ENCODE measurements at regions not wholly inside any gene's neighbourhood (a gene's known extent, or its start where the extent isn't known, plus 50 kb on each side); places are given as distances from the start of the nearest gene placed in this dataset.
"Not testable (repeated sequence)": the region's sequence is repeated elsewhere in the genome, so short reads cannot be mapped to it uniquely, and the experiment has no call there.

GRCh38 chr3:125742845-125743244 lies 147.5 kb upstream of the OSBPL11 start:
- H3K4me3 Mint-ChIP-seq; H3K36me3 Mint-ChIP-seq (ENCODE audit: insufficient read depth); H3K9me3 Mint-ChIP-seq; H3K4me1 Mint-ChIP-seq (ENCODE audit: low read depth in 2 of 2); DNase-seq: not testable (repeated sequence)
- peak overlapping the region in 1 of 2 donors; percentile 19 for H3K27ac Mint-ChIP-seq
- ATAC-seq (replicated peaks) = peak; percentile 44
- H3K27me3 Mint-ChIP-seq = peaks cover 14 to 45% of the 10 kb centered on the region in 2 donors

- H3K27me3 Mint-ChIP-seq = peaks cover 0 to 20% of the 10 kb centered on the region in 2 donors
- not testable (repeated sequence) for H3K4me3 Mint-ChIP-seq; ATAC-seq (replicated peaks); H3K4me1 Mint-ChIP-seq (ENCODE audit: low read depth in 2 of 2); H3K36me3 Mint-ChIP-seq (ENCODE audit: insufficient read depth); DNase-seq; H3K27ac Mint-ChIP-seq; H3K9me3 Mint-ChIP-seq
Observed at GRCh38 chr3:125757050-125757449, 161.8 kb upstream of the OSBPL11 start.

GRCh38 chr3:125758641-125759130 lies 163.4 kb upstream of the OSBPL11 start:
- not testable (repeated sequence) for H3K4me3 Mint-ChIP-seq; ATAC-seq (replicated peaks); H3K27ac Mint-ChIP-seq; H3K9me3 Mint-ChIP-seq; H3K4me1 Mint-ChIP-seq (ENCODE audit: low read depth in 2 of 2); DNase-seq; H3K36me3 Mint-ChIP-seq (ENCODE audit: insufficient read depth)
- H3K27me3 Mint-ChIP-seq = peaks cover 0 to 23% of the 10 kb centered on the region in 2 donors

GRCh38 chr3:125762601-125763000 lies 167.3 kb upstream of the OSBPL11 start:
- DNase-seq = not testable (repeated sequence)
- H3K27me3 Mint-ChIP-seq = peaks cover 0 to 53% of the 10 kb centered on the region in 2 donors

DNA sequence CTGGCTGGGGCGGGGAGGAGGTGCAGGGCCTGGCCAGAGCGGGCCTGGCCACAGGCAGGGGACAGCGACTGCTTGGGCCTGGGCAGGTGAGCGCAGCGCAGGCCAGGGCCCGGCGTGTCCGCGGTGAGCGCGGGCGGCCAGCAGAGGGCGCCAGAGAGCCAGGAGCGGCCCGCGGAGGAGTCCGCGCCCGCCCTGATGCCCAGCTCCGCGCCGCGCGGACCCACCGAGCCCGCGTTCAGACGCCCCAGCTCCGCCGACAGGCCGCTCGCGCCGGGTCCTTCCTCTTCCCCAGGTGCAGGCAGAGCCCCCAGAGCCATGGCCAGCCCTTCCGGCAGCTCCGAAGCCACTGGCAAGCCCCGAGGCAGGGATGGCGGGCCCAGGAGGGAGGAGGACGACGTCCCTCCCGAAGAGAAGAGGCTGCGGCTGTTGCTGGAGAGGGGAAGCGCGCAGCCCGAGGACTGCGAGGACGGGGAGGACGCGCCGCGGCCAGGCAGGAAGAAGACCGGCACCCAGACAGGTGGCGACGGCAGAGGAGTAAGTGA lies 171.1 kb upstream of the OSBPL11 start:
- ATAC-seq (replicated peaks); H3K36me3 Mint-ChIP-seq (ENCODE audit: insufficient read depth); H3K9me3 Mint-ChIP-seq: not testable (repeated sequence)
- Mint-ChIP-seq H3K27me3 (peaks cover 0 to 49% of the 10 kb centered on the region in 2 donors), H3K4me1 (ENCODE audit: low read depth in 2 of 2) (peaks cover 16 to 17% of the 10 kb centered on the region in 2 donors), H3K4me3 (peak overlapping the region; percentile 79 to 82), H3K27ac (peak overlapping the region in 1 of 2 donors; percentile 90)
- DNase-seq = peak; percentile 42 to 72 (median 58)

More at GRCh38 chr3:125762601-125763000, 167.3 kb upstream of the OSBPL11 start:
- Mint-ChIP-seq H3K4me1 (ENCODE audit: low read depth in 2 of 2) (peaks cover 15 to 16% of the 10 kb centered on the region in 2 donors), H3K27ac (peak overlapping the region in 1 of 2 donors; percentile 88), H3K4me3 (peak overlapping the region; percentile 61 to 67)
- not testable (repeated sequence) for H3K9me3 Mint-ChIP-seq; H3K36me3 Mint-ChIP-seq (ENCODE audit: insufficient read depth); ATAC-seq (replicated peaks)

GRCh38 chr3:125766931-125767330 lies 171.6 kb upstream of the OSBPL11 start:
- H3K9me3 Mint-ChIP-seq; H3K36me3 Mint-ChIP-seq (ENCODE audit: insufficient read depth); ATAC-seq (replicated peaks): not testable (repeated sequence)
- peaks cover 16 to 17% of the 10 kb centered on the region in 2 donors for H3K4me1 Mint-ChIP-seq (ENCODE audit: low read depth in 2 of 2)
- peak in 1 of 3 experiments; percentile 19 for DNase-seq
- peaks cover 0 to 47% of the 10 kb centered on the region in 2 donors for H3K27me3 Mint-ChIP-seq
- peak overlapping the region; percentile 49 to 90 for H3K27ac Mint-ChIP-seq
- peak overlapping the region; percentile 79 to 82 for H3K4me3 Mint-ChIP-seq

DNA sequence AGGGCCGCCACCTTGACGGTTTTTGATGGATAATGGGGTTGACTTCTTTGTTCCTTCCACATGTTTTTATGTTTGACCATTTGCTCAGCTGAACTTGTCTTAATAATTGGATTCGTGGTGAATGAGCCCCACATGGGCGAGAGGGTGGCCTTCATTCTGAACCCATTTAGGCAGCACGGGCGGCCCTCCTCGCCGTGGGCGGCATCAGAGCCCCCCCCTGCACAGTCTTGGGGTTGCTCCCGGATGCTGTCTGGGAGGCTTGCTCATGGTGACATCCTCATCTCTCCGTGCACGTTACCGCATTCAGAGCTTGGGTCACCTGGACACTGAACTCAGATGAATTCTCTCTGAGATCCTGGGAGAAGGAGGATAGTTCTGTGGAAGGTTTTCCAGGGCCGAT lies 172.3 kb upstream of the OSBPL11 start:
- Mint-ChIP-seq H3K9me3 (no peaks in the 10 kb centered on the region), H3K36me3 (ENCODE audit: insufficient read depth) (peaks cover 4% of the 10 kb centered on the region), H3K4me1 (ENCODE audit: low read depth in 2 of 2) (peaks cover 12 to 13% of the 10 kb centered on the region in 2 donors), H3K27me3 (peaks cover 0 to 43% of the 10 kb centered on the region in 2 donors), H3K4me3 (peak overlapping the region; percentile 79 to 82), H3K27ac (peak overlapping the region; percentile 49 to 90)
- no peak for DNase-seq
- ATAC-seq (replicated peaks) = no peak

- H3K27ac Mint-ChIP-seq; DNase-seq; H3K36me3 Mint-ChIP-seq (ENCODE audit: insufficient read depth); H3K9me3 Mint-ChIP-seq; H3K4me3 Mint-ChIP-seq; ATAC-seq (replicated peaks): not testable (repeated sequence)
- Mint-ChIP-seq H3K4me1 (ENCODE audit: low read depth in 2 of 2) (peaks cover 10 to 12% of the 10 kb centered on the region in 2 donors), H3K27me3 (peaks cover 0 to 41% of the 10 kb centered on the region in 2 donors)
Observed at GRCh38 chr3:125768821-125769220, 173.5 kb upstream of the OSBPL11 start.

- not testable (repeated sequence) for H3K9me3 Mint-ChIP-seq; DNase-seq; H3K4me1 Mint-ChIP-seq (ENCODE audit: low read depth in 2 of 2); H3K4me3 Mint-ChIP-seq; H3K36me3 Mint-ChIP-seq (ENCODE audit: insufficient read depth); ATAC-seq (replicated peaks); H3K27ac Mint-ChIP-seq
- peaks cover 0 to 32% of the 10 kb centered on the region in 2 donors for H3K27me3 Mint-ChIP-seq
Observed at GRCh38 chr3:125771506-125771905, 176.2 kb upstream of the OSBPL11 start.

DNA sequence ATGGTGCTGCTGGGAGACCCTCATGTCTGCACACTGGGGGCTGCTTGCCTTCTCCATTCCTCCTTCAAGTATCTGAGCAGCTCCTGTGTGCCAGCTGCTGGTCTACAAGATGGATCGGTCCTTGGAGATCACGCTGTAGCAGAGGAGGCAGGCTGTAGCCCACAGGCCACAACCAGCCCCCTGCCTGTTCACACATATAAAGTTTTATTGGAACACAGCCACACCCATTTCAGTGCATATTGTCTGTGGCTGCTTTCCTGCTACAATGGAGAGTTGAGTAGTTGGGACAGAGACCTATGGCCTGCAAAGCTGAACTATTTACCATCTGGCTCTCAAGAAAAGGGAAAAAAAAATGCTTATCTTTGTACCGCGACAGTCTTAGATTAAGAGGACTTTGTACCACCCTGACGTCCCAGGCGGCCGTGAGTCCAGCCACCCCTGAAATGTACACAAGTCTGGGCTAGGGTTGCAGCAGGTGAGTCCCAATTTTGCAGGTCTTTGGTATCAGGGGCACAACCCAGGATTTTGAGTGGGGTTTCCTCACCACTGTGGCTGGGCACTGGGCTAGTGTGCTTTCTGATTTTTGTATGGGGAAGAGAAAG lies 179.2 kb upstream of the OSBPL11 start:
- not testable (repeated sequence) for H3K36me3 Mint-ChIP-seq (ENCODE audit: insufficient read depth); H3K27ac Mint-ChIP-seq; H3K4me1 Mint-ChIP-seq (ENCODE audit: low read depth in 2 of 2); DNase-seq; H3K4me3 Mint-ChIP-seq; ATAC-seq (replicated peaks); H3K9me3 Mint-ChIP-seq
- H3K27me3 Mint-ChIP-seq = peaks cover 0 to 31% of the 10 kb centered on the region in 2 donors

DNA sequence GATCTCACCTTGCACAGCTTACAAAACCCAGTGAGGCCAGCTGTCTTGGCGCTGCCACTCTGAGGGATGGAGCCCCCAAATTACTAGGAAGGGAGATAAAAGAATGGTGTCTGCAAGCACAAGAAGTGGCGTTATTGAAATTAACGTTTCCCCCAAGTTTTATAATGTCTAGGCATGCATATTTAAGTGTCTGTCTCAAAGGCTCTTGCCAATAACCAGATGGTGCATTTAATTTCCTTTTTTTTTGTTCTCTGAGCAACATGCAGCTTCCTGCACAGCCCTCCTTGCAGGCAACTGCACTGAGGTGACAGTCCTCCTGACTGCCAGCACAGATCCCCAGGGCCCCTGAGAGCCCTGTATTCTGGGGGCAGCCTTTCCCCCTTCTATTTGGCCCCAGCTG lies 179.8 kb upstream of the OSBPL11 start:
- H3K4me1 Mint-ChIP-seq (ENCODE audit: low read depth in 2 of 2); H3K4me3 Mint-ChIP-seq; H3K27ac Mint-ChIP-seq; H3K9me3 Mint-ChIP-seq; H3K36me3 Mint-ChIP-seq (ENCODE audit: insufficient read depth); ATAC-seq (replicated peaks); DNase-seq: not testable (repeated sequence)
- peaks cover 0 to 31% of the 10 kb centered on the region in 2 donors for H3K27me3 Mint-ChIP-seq

GRCh38 chr3:125775606-125776294 lies 180.5 kb upstream of the OSBPL11 start:
- not testable (repeated sequence) for H3K36me3 Mint-ChIP-seq (ENCODE audit: insufficient read depth); H3K4me3 Mint-ChIP-seq; DNase-seq; H3K27ac Mint-ChIP-seq; ATAC-seq (replicated peaks); H3K9me3 Mint-ChIP-seq; H3K4me1 Mint-ChIP-seq (ENCODE audit: low read depth in 2 of 2)
- H3K27me3 Mint-ChIP-seq = peaks cover 0 to 31% of the 10 kb centered on the region in 2 donors

GRCh38 chr3:125779276-125779675 lies 184.0 kb upstream of the OSBPL11 start:
- ATAC-seq (replicated peaks); DNase-seq; H3K36me3 Mint-ChIP-seq (ENCODE audit: insufficient read depth); H3K4me1 Mint-ChIP-seq (ENCODE audit: low read depth in 2 of 2); H3K27ac Mint-ChIP-seq; H3K9me3 Mint-ChIP-seq; H3K4me3 Mint-ChIP-seq: not testable (repeated sequence)
- H3K27me3 Mint-ChIP-seq = peaks cover 0 to 47% of the 10 kb centered on the region in 2 donors
